ENCODE measurements at regions not wholly inside any gene's neighbourhood (a gene's known extent, or its start where the extent isn't known, plus 50 kb on each side); places are given as distances from the start of the nearest gene placed in this dataset.
"Not testable (repeated sequence)": the region's sequence is repeated elsewhere in the genome, so short reads cannot be mapped to it uniquely, and the experiment has no call there.

- Histone ChIP-seq H3K27ac (no peak overlapping the region), H3K4me1 (no peaks in the 10 kb centered on the region), H3K9me3 (no peaks in the 10 kb centered on the region), H3K27me3 (no peaks in the 10 kb centered on the region), H3K36me3 (no peaks in the 10 kb centered on the region), H3K4me3 (no peak overlapping the region), H3K9ac (ENCODE audit: low read depth in 2 of 2, low read length in 2 of 2) (no peak overlapping the region)
- TF ChIP-seq CTCF (IDR thresholded peaks at IDR 0.05): no peak
- DNase-seq: no peak
- intact Hi-C loops (cut with DNase I): no loop called here
Measured at GRCh38 chr20:58039274-58040092, 189.0 kb downstream of the ANKRD60 start.

- Histone ChIP-seq H3K36me3 (no peaks in the 10 kb centered on the region), H3K4me3 (no peak overlapping the region), H3K4me1 (no peaks in the 10 kb centered on the region), H3K27me3 (no peaks in the 10 kb centered on the region), H3K27ac (no peak overlapping the region), H3K9ac (ENCODE audit: low read depth in 2 of 2, low read length in 2 of 2) (no peak overlapping the region), H3K9me3 (no peaks in the 10 kb centered on the region)
- no peak for TF ChIP-seq CTCF (IDR thresholded peaks at IDR 0.05)
- no peak for DNase-seq
- intact Hi-C loops (cut with DNase I): no loop called here
Measured at GRCh38 chr20:58038123-58038654, 190.3 kb downstream of the ANKRD60 start.

DNA sequence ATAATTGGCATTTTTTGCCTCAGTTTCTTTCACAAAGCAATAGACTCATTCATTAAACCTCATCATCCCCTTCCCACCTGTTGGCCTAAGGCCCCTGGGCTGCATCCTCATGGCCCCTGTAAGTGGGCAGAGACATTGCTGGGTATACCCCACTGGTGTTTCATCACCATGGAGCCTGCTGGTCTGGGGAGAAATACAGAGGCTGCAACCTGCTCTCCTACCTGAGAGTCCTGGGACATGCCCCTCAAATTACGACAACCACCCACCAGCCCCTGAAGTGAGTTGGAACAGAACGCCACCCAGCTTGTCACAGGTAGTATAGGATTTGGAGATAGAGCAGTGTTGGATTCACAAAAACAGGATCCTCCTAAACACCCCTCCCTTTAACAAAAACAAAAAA is 190.8 kb downstream of the ANKRD60 start:
- H3K9ac ChIP-seq (ENCODE audit: low read depth in 2 of 2, low read length in 2 of 2): no peak overlapping the region
- no peaks in the 10 kb centered on the region for H3K27me3 ChIP-seq
- no peak overlapping the region for H3K4me3 ChIP-seq
- DNase-seq: no peak
- no peaks in the 10 kb centered on the region for H3K9me3 ChIP-seq
- TF ChIP-seq CTCF (IDR thresholded peaks at IDR 0.05): no peak
- intact Hi-C loops (cut with DNase I): no loop called here
- no peaks in the 10 kb centered on the region for H3K4me1 ChIP-seq
- H3K36me3 ChIP-seq: no peaks in the 10 kb centered on the region
- no peak overlapping the region for H3K27ac ChIP-seq

DNA sequence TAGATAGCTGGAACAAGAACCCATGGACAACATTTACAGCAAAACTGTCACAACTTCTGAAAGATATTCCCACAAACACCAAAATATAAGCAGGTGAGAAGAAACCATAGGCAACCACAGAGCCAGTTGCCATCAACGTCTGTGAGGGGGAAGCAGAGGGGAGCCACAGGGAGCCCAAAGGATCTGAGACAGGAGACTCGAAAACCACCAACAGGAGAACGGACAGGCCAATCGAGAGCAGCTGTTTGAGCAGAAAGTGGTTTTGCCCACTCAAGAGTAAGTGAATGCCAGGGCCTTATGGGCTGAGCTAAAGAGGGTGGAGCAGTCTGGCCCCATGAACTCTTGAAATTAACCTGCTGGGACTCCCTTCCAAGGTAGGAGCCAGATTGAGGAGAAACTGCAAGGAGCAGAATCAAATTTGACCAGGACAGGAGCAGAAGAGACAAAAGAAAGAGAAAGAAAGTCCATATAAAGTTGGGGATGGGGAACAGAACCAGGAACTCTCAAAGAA is 195.4 kb downstream of the ANKRD60 start:
- H3K36me3 ChIP-seq: no peaks in the 10 kb centered on the region
- no peak overlapping the region for H3K27ac ChIP-seq
- intact Hi-C loops (cut with DNase I): no loop called here
- TF ChIP-seq CTCF (IDR thresholded peaks at IDR 0.05): no peak
- no peaks in the 10 kb centered on the region for H3K4me1 ChIP-seq
- H3K27me3 ChIP-seq: no peaks in the 10 kb centered on the region
- no peak overlapping the region for H3K4me3 ChIP-seq
- H3K9ac ChIP-seq (ENCODE audit: low read depth in 2 of 2, low read length in 2 of 2): no peak overlapping the region
- DNase-seq: no peak
- H3K9me3 ChIP-seq: no peaks in the 10 kb centered on the region

DNA sequence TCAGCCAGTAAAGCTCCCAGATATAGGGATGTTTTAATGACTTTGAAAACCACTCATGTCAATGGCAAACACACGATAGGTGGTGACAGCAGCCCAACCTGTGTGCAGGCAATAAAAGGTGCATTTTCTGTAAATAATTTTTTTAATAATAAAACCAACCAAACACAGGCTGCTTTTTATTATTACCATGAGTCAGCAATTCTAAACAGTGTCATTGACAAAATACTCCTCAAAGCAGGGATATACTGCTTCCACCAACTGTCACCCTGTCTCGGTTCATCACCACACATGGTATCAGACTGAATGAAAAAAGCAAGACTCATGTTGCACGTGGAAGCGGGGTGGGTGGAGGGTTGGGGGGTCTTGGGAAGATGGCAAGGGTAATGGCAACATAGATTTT is 195.9 kb downstream of the ANKRD60 start:
- Histone ChIP-seq H3K9ac (ENCODE audit: low read depth in 2 of 2, low read length in 2 of 2) (no peak overlapping the region), H3K4me3 (no peak overlapping the region), H3K4me1 (no peaks in the 10 kb centered on the region), H3K27ac (no peak overlapping the region), H3K36me3 (no peaks in the 10 kb centered on the region), H3K9me3 (no peaks in the 10 kb centered on the region), H3K27me3 (no peaks in the 10 kb centered on the region)
- TF ChIP-seq CTCF (IDR thresholded peaks at IDR 0.05): no peak
- intact Hi-C loops (cut with DNase I): no loop called here
- DNase-seq: no peak

- H3K27me3 ChIP-seq; H3K4me3 ChIP-seq; H3K4me1 ChIP-seq; H3K27ac ChIP-seq; DNase-seq; H3K36me3 ChIP-seq; H3K9ac ChIP-seq (ENCODE audit: low read depth in 2 of 2, low read length in 2 of 2); intact Hi-C loops (cut with DNase I); H3K9me3 ChIP-seq: not testable (repeated sequence)
Measured at GRCh38 chr20:58031350-58031749, 197.1 kb downstream of the ANKRD60 start.
